HEK293 (cell line): ENCODE measurements at regions not wholly inside any gene's neighbourhood (a gene's known extent, or its start where the extent isn't known, plus 50 kb on each side); places are given as distances from the start of the nearest gene placed in this dataset.
"Not testable (repeated sequence)": the region's sequence is repeated elsewhere in the genome, so short reads cannot be mapped to it uniquely, and the experiment has no call there.

ENCODE experiments used
- CTCF ChIA-PET: fragments of 350-600 bp; formaldehyde crosslinking; extraction: SDS; loops from one replicate; lab custom pipeline; 2021; ENCODE audit warnings: antibody characterized with exemption; lab: Yijun Ruan, JAX
- POLR2A ChIA-PET: fragments of 300-600 bp; formaldehyde crosslinking; extraction: SDS; loops from one replicate; lab custom pipeline; 2020; ENCODE audit warnings: antibody characterized with exemption, inconsistent platforms; lab: Yijun Ruan, JAX
- H3K27ac ChIP-seq: fragments of 200-500 bp; sonication (Bioruptor generic); 2 replicates; pipeline ENCODE4 v1.5.1; 2014; ENCODE audit warnings: low read depth, low read length, control low read depth, inconsistent platforms; ENCODE audit errors: extremely low read depth
- H3K36me3 ChIP-seq, 2 experiments: fragments of 200-500 bp in 1 of 2; sonication (Bioruptor generic) in 1 of 2; 1 replicate in 1 of 2; 2 replicates in 1 of 2; pipeline ENCODE4 v1.5.1; 2014 to 2017; ENCODE audit warnings: inconsistent platforms in 2 of 2, low read length in 2 of 2; ENCODE audit not compliant: control insufficient read depth in 2 of 2, insufficient read depth in 1 of 2
- H3K4me1 ChIP-seq: fragments of 200-500 bp; sonication (Bioruptor generic); 2 replicates; pipeline ENCODE4 v1.5.1; 2014; ENCODE audit warnings: mild to moderate bottlenecking, low read length, inconsistent platforms; ENCODE audit not compliant: control insufficient read depth, insufficient read depth
- H3K4me3 ChIP-seq: 2 replicates; pipeline ENCODE4 v1.5.1; 2011; ENCODE audit warnings: low read depth, mild to moderate bottlenecking, control low read depth, low read length, moderate library complexity
- H3K9me3 ChIP-seq: fragments of 200-500 bp; sonication (Bioruptor generic); 2 replicates; pipeline ENCODE4 v1.5.1; 2014; ENCODE audit warnings: low read depth, low read length, inconsistent platforms; ENCODE audit not compliant: control insufficient read depth, insufficient read depth
- MYNN ChIP-seq: fragments of 450-650 bp; formaldehyde crosslinking; IDR thresholded peaks from 2 replicates; pipeline ENCODE4 v1.5.1; 2016; ENCODE audit warnings: missing biosample characterization, missing genetic modification characterization, borderline replicate concordance
- SCRT1 ChIP-seq: fragments of 450-650 bp; formaldehyde crosslinking; IDR thresholded peaks from 2 replicates; pipeline ENCODE4 v1.5.1; 2016; ENCODE audit warnings: missing biosample characterization, missing genetic modification characterization, borderline replicate concordance
- SCRT2 ChIP-seq: fragments of 450-650 bp; formaldehyde crosslinking; IDR thresholded peaks from 2 replicates; pipeline ENCODE4 v1.5.1; 2016; ENCODE audit warnings: missing biosample characterization, missing genetic modification characterization
- WT1 ChIP-seq: fragments of 450-650 bp; formaldehyde crosslinking; IDR thresholded peaks from 2 replicates; pipeline ENCODE4 v1.5.1; 2016; ENCODE audit warnings: missing biosample characterization, missing genetic modification characterization
- ZBTB20 ChIP-seq: fragments of 450-650 bp; formaldehyde crosslinking; IDR thresholded peaks from 2 replicates; pipeline ENCODE4 v1.5.1; 2016; ENCODE audit warnings: missing biosample characterization, missing genetic modification characterization
- ZNF174 ChIP-seq: fragments of 450-650 bp; formaldehyde crosslinking; IDR thresholded peaks from 2 replicates; pipeline ENCODE4 v1.5.0; 2017; ENCODE audit warnings: missing biosample characterization, mild to moderate bottlenecking, missing genetic modification characterization
- ZNF341 ChIP-seq: fragments of 450-650 bp; formaldehyde crosslinking; IDR thresholded peaks from 2 replicates; pipeline ENCODE4; 2016; ENCODE audit warnings: low read depth, missing biosample characterization, missing genetic modification characterization
- ZNF416 ChIP-seq: fragments of 450-650 bp; formaldehyde crosslinking; IDR thresholded peaks from 2 replicates; pipeline ENCODE4 v1.5.1; 2016; ENCODE audit warnings: missing biosample characterization, missing genetic modification characterization
- ZNF560 ChIP-seq: fragments of 450-650 bp; formaldehyde crosslinking; IDR thresholded peaks from 2 replicates; pipeline ENCODE4 v1.5.1; 2017; ENCODE audit warnings: missing biosample characterization, missing genetic modification characterization, borderline replicate concordance
- TF ChIP-seq, protein P1 (sequence below): fragments of 450-650 bp; formaldehyde crosslinking; IDR thresholded peaks from 2 replicates; pipeline ENCODE4 v1.5.1; 2016; ENCODE audit warnings: missing biosample characterization, missing genetic modification characterization
- TF ChIP-seq, protein P2 (sequence below): fragments of 450-650 bp; formaldehyde crosslinking; IDR thresholded peaks from 2 replicates; pipeline ENCODE4 v1.5.1; 2016; ENCODE audit warnings: missing biosample characterization, missing genetic modification characterization
- TF ChIP-seq, protein P3 (sequence below): fragments of 450-650 bp; formaldehyde crosslinking; IDR thresholded peaks from 2 replicates; pipeline ENCODE4 v1.5.1; 2016; ENCODE audit warnings: missing biosample characterization, missing genetic modification characterization, low read depth

DNA sequence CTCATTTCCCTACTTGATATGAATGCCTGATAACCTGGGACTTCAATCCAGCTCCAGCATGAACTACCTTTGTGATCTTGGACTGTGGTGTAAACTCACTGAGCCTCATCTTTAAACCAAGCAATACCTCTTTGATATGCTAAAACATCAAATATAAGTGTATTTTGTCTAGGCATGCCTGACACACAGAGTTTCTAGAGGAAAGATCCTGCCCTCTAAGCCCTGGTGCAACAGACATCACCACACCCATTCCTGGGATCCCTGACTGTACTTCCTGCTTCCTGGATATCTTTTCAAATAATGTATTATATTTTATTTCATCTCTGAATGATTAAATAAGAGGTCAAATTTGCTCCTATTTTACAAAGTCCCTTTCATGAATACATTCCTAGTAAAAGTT is 55.8 kb downstream of the ANXA2R start (continued):
- TF ChIP-seq ZNF174 (tag by site-specific recombination), result no peak
- TF ChIP-seq, protein P1, sequence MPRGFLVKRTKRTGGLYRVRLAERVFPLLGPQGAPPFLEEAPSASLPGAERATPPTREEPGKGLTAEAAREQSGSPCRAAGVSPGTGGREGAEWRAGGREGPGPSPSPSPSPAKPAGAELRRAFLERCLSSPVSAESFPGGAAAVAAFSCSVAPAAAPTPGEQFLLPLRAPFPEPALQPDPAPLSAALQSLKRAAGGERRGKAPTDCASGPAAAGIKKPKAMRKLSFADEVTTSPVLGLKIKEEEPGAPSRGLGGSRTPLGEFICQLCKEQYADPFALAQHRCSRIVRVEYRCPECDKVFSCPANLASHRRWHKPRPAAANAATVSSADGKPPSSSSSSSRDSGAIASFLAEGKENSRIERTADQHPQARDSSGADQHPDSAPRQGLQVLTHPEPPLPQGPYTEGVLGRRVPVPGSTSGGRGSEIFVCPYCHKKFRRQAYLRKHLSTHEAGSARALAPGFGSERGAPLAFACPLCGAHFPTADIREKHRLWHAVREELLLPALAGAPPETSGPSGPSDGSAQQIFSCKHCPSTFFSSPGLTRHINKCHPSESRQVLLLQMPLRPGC (tag by site-specific recombination), result no peak
- TF ChIP-seq ZBTB20 (tag by site-specific recombination), result no peak
- TF ChIP-seq, protein P2, sequence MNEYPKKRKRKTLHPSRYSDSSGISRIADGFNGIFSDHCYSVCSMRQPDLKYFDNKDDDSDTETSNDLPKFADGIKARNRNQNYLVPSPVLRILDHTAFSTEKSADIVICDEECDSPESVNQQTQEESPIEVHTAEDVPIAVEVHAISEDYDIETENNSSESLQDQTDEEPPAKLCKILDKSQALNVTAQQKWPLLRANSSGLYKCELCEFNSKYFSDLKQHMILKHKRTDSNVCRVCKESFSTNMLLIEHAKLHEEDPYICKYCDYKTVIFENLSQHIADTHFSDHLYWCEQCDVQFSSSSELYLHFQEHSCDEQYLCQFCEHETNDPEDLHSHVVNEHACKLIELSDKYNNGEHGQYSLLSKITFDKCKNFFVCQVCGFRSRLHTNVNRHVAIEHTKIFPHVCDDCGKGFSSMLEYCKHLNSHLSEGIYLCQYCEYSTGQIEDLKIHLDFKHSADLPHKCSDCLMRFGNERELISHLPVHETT (tag by site-specific recombination), result no peak
- TF ChIP-seq ZNF416 (tag by site-specific recombination), result no peak
- TF ChIP-seq WT1 (tag by site-specific recombination), result no peak

DNA sequence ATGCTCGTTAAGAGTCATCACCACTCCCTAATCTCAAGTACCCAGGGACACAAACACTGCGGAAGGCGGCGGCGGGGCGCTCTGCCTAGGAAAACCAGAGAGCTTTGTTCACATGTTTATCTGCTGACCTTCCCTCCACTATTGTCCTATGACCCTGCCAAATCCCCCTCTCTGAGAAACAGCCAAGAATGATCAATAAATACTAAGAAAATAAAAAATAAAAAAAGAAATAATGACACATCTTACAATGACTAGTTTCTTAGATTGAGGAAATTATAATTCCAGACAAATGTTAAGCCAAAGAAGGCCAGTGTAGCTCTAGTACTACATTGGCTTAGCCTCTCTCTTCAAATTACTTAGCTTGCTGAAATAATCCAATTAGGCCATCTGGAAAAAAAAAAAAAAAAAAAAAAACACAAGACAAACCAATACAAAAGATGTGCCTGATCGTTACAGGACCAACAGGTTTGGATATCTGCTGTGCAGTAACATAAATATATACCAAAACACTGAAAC is 58.0 kb downstream of the ANXA2R start:
- POLR2A ChIA-PET, result interaction anchor here (0.6 to 0.7 kb wide), 3 partner anchors 12 to 568 kb away, joined by 3 read pairs; no protein-coding TSS in a partner anchor
- H3K4me1 ChIP-seq, result no peaks in the 10 kb centered on the region
- H3K27ac ChIP-seq, result no peak overlapping the region
- H3K9me3 ChIP-seq, result no peaks in the 10 kb centered on the region
- no peak overlapping the region for H3K4me3 ChIP-seq
- no peaks in the 10 kb centered on the region for H3K36me3 ChIP-seq
- CTCF ChIA-PET, result interaction anchor here (0.6 to 1.5 kb wide), 6 partner anchors 12 to 124 kb away, joined by 3 to 7 read pairs (median 4); no protein-coding TSS in a partner anchor
- TF ChIP-seq WT1 (tag by site-specific recombination) (0 out of 2 replicates have a peak, but pooled peaks have one; percentile 18), ZNF341 (no peak), MYNN (no peak), ZNF560 (tag by site-specific recombination) (no peak), SCRT2 (tag by site-specific recombination) (peak; percentile 51), SCRT1 (tag by site-specific recombination) (0 out of 2 replicates have a peak, but pooled peaks have one; percentile 51)
- TF ChIP-seq, protein P3, sequence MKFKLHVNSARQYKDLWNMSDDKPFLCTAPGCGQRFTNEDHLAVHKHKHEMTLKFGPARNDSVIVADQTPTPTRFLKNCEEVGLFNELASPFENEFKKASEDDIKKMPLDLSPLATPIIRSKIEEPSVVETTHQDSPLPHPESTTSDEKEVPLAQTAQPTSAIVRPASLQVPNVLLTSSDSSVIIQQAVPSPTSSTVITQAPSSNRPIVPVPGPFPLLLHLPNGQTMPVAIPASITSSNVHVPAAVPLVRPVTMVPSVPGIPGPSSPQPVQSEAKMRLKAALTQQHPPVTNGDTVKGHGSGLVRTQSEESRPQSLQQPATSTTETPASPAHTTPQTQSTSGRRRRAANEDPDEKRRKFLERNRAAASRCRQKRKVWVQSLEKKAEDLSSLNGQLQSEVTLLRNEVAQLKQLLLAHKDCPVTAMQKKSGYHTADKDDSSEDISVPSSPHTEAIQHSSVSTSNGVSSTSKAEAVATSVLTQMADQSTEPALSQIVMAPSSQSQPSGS (tag by site-specific recombination), result no peak

DNA sequence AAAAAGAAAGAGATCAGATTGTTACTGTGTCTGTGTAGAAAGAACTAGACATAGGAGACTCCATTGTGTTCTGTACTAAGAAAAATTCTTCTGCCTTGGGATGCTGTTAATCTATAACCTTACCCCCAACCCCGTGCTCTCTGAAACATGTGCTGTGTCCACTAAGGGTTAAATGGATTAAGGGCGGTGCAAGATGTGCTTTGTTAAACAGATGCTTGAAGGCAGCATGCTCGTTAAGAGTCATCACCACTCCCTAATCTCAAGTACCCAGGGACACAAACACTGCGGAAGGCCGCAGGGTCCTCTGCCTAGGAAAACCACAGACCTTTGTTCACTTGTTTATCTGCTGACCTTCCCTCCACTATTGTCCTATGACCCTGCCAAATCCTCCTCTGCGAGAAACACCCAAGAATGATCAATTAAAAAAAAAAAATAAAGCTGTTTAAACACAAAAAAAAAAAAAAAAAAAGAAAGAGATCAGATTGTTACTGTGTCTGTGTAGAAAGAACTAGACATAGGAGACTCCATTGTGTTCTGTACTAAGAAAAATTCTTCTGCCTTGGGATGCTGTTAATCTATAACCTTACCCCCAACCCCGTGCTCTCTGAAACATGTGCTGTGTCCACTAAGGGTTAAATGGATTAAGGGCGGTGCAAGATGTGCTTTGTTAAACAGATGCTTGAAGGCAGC is 58.6 kb downstream of the ANXA2R start:
- not testable (repeated sequence) for H3K4me3 ChIP-seq, H3K4me1 ChIP-seq, H3K36me3 ChIP-seq, H3K9me3 ChIP-seq, H3K27ac ChIP-seq
- ChIA-PET CTCF (interaction anchor here (0.7 to 1.5 kb wide), 4 partner anchors 16 to 124 kb away, joined by 4 to 7 read pairs (median 5); no protein-coding TSS in a partner anchor), POLR2A (interaction anchor here (0.6 to 0.7 kb wide), 2 partner anchors 31 to 569 kb away, joined by 3 read pairs; no protein-coding TSS in a partner anchor)

DNA sequence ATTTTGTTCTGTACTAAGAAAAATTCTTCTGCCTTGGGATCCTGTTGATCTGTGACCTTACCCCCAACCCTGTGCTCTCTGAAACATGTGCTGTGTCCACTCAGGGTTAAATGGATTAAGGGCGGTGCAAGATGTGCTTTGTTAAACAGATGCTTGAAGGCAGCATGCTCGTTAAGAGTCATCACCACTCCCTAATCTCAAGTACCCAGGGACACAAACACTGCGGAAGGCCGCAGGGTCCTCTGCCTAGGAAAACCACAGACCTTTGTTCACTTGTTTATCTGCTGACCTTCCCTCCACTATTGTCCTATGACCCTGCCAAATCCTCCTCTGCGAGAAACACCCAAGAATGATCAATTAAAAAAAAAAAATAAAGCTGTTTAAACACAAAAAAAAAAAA is 59.1 kb downstream of the ANXA2R start:
- H3K4me3 ChIP-seq, POLR2A ChIA-PET, H3K9me3 ChIP-seq, H3K27ac ChIP-seq, H3K4me1 ChIP-seq, CTCF ChIA-PET, H3K36me3 ChIP-seq: not testable (repeated sequence)

DNA sequence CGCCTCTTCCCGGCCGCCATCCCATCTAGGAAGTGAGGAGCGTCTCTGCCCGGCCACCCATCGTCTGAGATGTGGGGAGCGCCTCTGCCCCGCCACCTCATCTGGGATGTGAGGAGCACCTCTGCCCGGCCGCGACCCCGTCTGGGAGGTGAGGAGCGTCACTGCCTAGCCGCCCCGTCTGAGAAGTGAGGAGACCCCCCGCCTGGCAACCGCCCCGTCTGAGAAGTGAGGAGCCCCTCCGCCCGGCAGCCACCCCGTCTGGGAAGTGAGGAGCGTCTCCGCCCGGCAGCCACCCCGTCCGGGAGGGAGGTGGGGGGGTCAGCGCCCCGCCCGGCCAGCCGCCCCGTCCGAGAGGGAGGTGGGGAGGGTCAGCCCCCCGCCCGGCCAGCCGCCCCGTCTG is 59.7 kb downstream of the ANXA2R start:
- H3K4me1 ChIP-seq, H3K4me3 ChIP-seq, H3K27ac ChIP-seq, POLR2A ChIA-PET, CTCF ChIA-PET, H3K36me3 ChIP-seq, H3K9me3 ChIP-seq: not testable (repeated sequence)

DNA sequence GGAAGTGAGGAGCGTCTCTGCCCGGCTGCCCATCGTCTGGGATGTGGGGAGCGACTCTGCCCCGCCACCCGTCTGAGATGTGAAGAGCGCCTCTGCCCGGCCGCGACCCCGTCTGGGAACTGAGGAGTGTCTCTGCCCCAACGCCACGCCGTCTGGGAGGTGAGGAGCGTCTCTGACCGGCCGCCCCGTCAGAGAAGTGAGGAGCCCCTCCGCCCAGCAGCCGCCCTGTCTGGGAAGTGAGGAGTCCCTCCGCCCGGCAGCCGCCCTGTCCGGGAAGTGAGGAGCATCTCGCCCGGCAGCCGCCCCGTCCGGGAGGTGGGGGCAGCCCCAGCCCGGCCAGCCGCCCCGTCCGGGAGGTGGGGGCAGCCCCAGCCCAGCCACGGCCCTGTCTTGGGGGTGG is 60.9 kb downstream of the ANXA2R start:
- H3K9me3 ChIP-seq, H3K27ac ChIP-seq, H3K4me1 ChIP-seq, CTCF ChIA-PET, H3K4me3 ChIP-seq, H3K36me3 ChIP-seq, POLR2A ChIA-PET: not testable (repeated sequence)
